GM06990 (cell line): ENCODE measurements at regions not wholly inside any gene's neighbourhood (a gene's known extent, or its start where the extent isn't known, plus 50 kb on each side); places are given as distances from the start of the nearest gene placed in this dataset.

ENCODE experiments used
- DNase-seq: peaks from one replicate; pipeline ENCODE4 v3.0.0-alpha.2; 2011; ENCODE audit not compliant: insufficient read length; ENCODE audit errors: extremely low read depth
- H3K27me3 ChIP-seq: replicated peaks from 2 replicates; pipeline ENCODE4 v1.6.0; 2011; ENCODE audit warnings: low read length; ENCODE audit not compliant: control insufficient read depth, insufficient read depth
- H3K36me3 ChIP-seq: 2 replicates; pipeline ENCODE4 v1.5.1; 2011; ENCODE audit warnings: low read length; ENCODE audit not compliant: control insufficient read depth, insufficient read depth
- H3K4me3 ChIP-seq: replicated peaks from 2 replicates; pipeline ENCODE4 v1.5.1; 2011; ENCODE audit warnings: low read depth, mild to moderate bottlenecking, control low read depth, low read length
- CTCF ChIP-seq: IDR thresholded peaks from 2 replicates; pipeline ENCODE4 v1.5.1; 2011; ENCODE audit warnings: low read length, control low read depth, mild to moderate bottlenecking, inconsistent platforms; ENCODE audit not compliant: insufficient read depth, poor library complexity, severe bottlenecking

DNA sequence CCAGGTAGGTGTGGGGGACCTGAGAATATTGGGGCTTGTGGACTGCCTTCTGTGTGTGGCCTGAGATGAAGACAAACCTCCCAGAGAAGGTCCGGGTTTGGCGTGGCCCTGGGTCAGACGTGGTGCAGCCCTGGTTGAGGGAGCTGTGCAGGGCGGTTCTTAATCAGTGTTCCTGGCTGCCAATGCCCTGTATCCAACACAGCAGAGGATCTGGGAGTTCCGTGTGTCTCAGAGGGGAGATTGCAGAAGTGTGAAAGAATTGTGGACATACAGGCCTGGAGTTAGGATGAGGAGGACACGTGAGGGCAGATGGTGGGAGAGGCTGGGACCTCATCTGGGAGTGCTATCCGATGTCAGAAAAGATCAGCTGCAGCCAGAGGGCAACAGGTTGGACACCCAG is 102.0 kb upstream of the NECTIN1 start:
- Histone ChIP-seq H3K36me3 (no peaks in the 10 kb centered on the region), H3K4me3 (no peak overlapping the region), H3K27me3 (no peaks in the 10 kb centered on the region)
- TF ChIP-seq CTCF, result no peak
- DNase-seq, result no peak

- Histone ChIP-seq H3K4me3 (no peak overlapping the region), H3K27me3 (no peaks in the 10 kb centered on the region), H3K36me3 (no peaks in the 10 kb centered on the region)
- DNase-seq, result no peak
- no peak for TF ChIP-seq CTCF
Measured at GRCh38 chr11:119830400-119830799, 101.4 kb upstream of the NECTIN1 start.

DNA sequence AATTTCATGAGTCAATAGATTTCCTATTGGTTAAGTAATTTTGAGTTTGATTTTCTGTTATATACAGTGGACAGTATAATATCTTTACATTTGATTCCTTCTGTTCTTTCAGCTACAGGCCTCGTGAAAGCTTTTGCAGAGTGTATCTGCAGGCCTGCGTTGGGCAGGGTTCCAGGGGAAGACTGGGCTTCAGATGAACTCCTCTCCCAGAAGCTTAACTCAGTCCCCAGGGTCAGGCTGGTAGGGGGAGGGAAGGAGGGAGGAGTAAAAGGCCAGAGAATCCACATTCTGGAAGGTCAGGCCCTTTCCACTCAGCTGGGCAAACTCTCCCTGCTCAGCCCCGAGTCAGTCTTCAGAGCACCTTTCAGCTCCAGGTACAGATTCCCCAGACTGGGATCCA is 100.4 kb upstream of the NECTIN1 start:
- Histone ChIP-seq H3K36me3 (no peaks in the 10 kb centered on the region), H3K27me3 (no peaks in the 10 kb centered on the region), H3K4me3 (no peak overlapping the region)
- no peak for DNase-seq
- no peak for TF ChIP-seq CTCF

GRCh38 chr11:119828819-119829218 is 99.8 kb upstream of the NECTIN1 start:
- Histone ChIP-seq H3K36me3 (no peaks in the 10 kb centered on the region; the same call in 1 of the 2 replicates), H3K27me3 (no peaks in the 10 kb centered on the region), H3K4me3 (no peak overlapping the region)
- no peak for TF ChIP-seq CTCF
- no peak for DNase-seq

DNA sequence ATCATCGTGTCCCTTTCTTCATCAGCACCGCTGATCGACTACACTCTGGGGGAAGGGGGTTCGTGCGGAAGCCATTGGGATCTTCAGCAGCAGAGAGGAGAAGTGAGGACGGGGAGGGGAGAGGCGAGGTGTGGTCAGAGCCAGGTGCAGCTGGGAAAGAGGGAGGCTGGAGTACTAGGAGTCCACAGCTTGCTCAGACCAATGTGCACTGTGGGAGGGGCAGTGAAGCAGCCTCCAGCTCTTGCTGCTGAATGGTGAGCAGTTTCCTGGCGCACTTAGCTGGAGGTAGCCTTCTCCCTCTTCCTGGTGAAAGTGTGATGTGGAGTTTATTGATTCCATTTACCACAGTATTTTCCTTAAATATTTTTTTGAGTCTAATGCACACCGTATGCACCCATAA is 99.0 kb upstream of the NECTIN1 start:
- Histone ChIP-seq H3K36me3 (no peaks in the 10 kb centered on the region; the same call in 1 of the 2 replicates), H3K4me3 (no peak overlapping the region), H3K27me3 (no peaks in the 10 kb centered on the region)
- TF ChIP-seq CTCF, result no peak
- no peak for DNase-seq

DNA sequence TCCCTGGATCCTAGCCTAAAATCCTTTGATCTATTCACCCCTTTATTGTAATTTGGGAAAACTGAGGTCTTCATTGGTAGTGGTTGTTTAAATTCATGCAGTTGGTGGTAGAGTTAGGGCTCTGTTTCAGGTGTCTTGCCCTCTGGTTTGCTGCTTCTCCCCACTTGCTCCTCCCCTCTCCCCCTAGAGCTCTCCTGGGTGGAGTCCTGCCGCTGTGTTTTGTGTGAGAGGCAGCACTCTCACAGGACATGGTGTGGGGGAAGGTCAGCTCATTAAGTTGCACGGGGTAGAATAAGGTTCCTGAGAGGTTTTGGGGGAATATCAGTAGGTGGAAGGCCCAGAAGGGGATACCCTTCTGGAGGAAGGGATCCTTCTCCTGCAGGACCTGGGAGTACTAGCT is 98.1 kb upstream of the NECTIN1 start:
- no peak for TF ChIP-seq CTCF
- H3K27me3 ChIP-seq, result no peaks in the 10 kb centered on the region

More for the DNA sequence above, 98.1 kb upstream of the NECTIN1 start:
- DNase-seq, result no peak
- H3K4me3 ChIP-seq, result no peak overlapping the region
- H3K36me3 ChIP-seq, result no peaks in the 10 kb centered on the region; the same call in 1 of the 2 replicates
